ENCODE measurements at regions not wholly inside any gene's neighbourhood (a gene's known extent, or its start where the extent isn't known, plus 50 kb on each side); places are given as distances from the start of the nearest gene placed in this dataset.

GRCh38 chr6:51562198-51562597, 525.2 kb downstream of the PKHD1 start:
- no peak for DNase-seq

All from T1000 (cell line).